NCI-H2171 (cell line): ENCODE measurements at regions not wholly inside any gene's neighbourhood (a gene's known extent, or its start where the extent isn't known, plus 50 kb on each side); places are given as distances from the start of the nearest gene placed in this dataset.
"Not testable (repeated sequence)": the region's sequence is repeated elsewhere in the genome, so short reads cannot be mapped to it uniquely, and the experiment has no call there.

Experiments used
- DNase-seq: peaks from one replicate; lab custom pipeline; 2025; lab: John Stamatoyannopoulos, UW

DNA sequence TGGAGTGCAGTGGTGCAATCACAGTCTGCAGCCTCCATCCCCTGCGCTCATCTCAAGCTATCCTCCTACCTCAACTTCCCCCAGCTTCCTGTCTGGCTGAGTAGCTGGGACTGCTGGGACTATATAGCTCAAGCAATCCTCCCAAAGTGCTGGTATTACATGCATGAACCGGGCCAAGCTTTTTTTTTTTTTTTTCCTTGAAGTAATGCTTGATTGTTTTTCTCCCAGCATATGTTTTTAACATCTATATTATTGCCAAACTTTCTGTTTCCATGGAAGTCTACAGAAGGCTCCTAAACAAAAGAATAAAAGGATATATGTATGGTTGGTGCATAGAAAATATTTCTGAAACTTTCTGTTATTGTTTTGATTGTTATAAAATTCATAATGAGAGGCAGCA is 853.6 kb downstream of the KCNA4 start:
- no peak for DNase-seq

GRCh38 chr11:29162491-29162890 is 854.3 kb downstream of the KCNA4 start:
- no peak for DNase-seq

- no peak for DNase-seq
Observed at GRCh38 chr11:29161191-29161590, 855.6 kb downstream of the KCNA4 start.

DNA sequence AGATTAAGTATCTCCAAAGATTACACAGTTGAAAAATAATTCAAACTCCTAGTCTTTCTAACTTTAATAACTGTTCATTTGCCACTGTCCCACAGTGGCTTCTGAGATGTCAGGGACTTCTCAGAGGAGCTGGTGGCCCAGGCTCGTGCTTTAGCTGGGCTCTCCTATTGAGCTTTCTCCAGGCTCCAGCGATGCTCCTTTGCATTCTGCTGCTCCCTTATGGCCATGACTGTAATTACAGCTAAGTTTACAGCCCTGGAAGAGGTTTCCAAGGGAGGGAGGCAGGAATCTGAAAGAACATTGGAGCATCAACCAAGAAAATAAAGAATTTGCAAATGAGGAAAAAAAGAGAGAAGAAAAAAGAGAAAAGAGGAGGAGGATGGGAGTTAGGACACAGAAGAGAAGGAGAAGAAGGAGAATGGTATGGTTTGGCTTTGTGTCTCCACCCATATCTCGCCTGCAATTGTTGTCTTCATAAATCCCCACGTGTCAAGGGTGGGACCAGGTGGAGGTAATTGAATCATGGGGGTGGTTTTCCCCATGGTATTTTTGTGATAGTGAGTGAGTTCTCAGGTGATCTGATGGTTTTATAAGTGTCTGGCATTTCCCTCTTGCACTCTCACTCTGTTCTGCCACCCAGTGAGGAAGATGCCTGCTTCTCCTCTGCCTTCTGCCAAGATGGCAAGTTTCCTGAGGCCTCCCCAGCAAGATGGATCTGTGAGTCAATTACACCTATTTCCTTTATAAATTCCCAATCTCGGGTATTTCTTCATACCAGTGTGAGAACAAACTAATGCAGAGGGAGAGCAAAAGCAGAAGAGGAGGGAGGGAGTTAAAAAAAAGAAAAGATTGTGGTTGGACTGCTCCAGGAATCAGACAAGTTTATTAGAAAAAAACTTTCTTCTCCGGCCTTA is 857.0 kb downstream of the KCNA4 start:
- DNase-seq, result peak; percentile 22

DNA sequence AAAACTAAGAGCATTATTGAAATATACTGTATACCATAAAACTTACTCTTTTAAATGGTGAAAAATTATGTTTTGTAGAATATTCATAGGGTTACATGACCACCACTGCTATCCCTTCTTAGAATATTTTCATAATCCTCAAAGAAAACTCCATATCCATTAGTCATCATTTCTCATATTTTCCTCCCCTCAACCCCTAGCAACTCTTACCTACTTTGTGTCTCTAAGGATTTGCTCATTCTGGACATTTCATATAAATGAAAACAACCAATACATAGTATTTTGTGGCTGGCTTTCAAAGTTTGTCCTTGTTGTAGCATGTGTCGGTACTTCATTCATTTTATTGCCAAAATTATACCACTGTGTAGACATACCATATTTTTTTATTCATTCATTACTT is 863.8 kb downstream of the KCNA4 start:
- DNase-seq, result no peak

- DNase-seq, result not testable (repeated sequence)
Observed at GRCh38 chr11:29142573-29142972, 874.3 kb downstream of the KCNA4 start.

- DNase-seq, result no peak
Observed at GRCh38 chr11:29135504-29135903, 881.3 kb downstream of the KCNA4 start.

DNA sequence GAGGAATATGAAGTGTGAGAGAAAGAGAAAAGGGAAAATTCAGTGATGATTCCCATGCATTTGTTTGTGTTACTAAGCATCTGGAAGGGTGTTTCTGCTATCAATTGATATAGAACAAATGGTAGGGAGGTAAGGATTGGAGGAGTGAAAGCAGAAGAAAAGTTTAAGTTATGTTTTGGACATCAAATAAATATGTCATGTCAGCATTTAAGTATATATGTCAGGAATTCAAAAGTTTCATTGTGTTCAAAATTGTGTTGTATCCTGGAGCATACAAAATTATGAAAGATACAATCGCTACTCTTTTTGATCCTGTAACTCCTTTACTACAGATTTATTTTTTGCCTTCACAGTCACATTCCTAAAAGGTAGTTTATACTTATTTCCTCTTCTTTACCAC is 885.8 kb downstream of the KCNA4 start:
- no peak for DNase-seq

DNA sequence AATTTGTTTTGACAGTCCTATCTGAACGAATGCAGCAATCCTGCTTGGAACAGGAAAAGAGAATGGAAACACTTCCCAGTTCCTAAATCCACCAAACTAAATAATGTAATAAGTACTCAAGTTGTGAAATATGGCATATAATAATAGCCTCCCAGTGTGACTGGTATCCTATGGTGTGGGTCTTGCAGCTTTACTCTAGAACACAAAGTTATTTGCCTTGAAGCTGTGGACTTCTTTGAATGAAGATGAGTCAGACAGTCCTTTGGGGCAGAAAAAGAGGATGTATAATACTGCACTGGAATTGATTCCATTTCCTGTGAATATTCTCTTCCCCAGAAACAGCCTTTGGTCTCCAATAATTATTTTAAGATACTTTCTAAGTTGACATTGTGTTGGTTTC is 887.0 kb downstream of the KCNA4 start:
- no peak for DNase-seq

DNA sequence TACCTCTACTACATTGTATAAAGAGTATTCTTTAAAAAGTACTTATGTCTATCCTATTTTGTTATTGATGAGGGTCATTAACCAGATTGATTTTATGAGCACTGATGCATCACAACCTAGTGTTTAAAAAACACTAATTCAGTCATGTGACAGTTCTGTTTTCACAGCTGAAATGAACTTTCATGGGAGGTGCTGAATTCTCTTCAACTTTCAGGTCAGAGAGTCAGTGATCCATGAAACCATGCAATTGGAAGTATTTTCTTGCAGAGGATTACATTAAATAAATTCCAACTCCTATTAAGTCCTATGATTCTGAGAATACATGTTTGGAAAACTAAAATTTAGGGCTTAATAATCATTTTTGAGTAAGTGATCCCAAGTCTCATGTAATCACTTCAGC is 889.4 kb downstream of the KCNA4 start:
- no peak for DNase-seq

DNA sequence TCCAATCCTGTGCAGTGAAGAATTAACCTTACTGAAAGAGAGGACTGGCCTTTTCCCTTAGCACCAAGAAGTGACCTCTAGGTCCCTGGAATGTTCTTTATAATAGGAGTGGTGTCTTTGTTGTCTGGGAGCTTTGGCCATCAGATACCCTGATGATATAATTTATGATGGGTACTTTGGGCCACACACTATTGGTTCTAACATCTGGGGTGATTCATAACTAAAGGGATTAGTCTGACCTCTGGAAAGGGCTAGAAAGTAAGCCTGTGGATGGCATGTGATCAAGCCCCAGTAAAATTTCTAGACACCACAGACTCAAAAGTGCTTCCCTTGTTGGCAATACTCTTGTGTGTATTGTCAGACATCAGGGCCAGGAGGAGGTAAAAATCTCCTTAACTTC is 891.2 kb downstream of the KCNA4 start:
- DNase-seq, result no peak

GRCh38 chr11:29124470-29124869 is 892.4 kb downstream of the KCNA4 start:
- no peak for DNase-seq

DNA sequence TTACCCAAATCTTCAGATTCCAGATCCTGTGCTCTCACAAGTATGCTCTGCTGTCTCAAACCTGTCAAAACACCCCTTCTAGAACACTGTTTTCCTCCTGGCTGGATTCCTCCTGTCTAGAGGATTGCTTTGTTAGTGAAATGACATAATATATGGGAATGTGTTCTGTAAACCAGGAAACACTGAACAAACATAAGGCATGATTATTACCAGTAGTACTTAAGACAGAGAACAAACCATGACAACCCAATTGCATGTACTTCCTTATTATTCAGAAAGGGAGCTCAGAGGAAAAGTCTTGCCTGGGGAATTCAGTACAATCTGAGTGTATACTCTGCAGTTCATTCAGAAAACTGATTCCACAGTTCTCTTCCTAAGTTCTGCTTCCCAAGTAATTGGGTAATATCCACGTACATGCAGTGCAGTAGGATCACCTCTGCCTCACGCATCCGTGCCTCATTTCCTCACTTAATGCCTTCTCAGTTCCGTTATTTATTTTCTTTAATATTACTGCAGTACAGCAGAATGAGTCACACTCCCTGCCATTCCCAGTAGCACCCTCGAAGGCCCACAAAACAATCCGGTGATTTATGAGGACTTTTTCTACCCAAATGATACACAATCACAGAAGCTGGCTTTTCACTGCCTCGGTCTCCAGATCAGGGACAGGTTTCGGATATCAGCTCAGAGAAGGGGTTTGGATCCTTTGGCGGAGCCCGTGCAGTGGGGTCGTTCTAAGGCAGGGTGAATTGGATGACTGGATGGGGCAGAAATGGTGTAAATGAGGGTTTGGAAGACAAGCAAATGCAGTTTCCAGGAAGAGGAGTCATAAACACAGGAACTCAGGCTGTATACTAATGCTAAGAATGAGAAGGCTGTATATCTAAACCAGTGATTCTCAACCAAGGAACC is 896.9 kb downstream of the KCNA4 start:
- no peak for DNase-seq

DNA sequence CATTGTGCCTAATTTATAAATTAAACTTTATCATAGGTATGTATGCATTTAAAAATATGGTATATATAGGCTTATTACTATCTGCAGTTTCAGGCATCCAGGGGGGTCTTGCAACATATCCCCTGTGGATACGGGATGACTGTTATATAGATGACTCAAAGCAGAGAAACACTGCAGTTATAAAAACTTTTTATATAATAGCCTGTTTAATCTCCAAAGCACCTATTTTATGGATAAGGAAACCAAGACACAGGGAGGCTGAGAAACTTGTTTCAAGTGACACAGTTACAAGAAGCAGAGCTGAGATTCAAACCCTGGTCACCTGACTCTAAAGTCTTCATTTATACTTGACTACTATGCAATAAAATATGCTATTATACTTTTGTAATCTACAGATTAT is 897.7 kb downstream of the KCNA4 start:
- no peak for DNase-seq

GRCh38 chr11:29100967-29101366 is 915.9 kb downstream of the KCNA4 start:
- DNase-seq, result no peak

DNA sequence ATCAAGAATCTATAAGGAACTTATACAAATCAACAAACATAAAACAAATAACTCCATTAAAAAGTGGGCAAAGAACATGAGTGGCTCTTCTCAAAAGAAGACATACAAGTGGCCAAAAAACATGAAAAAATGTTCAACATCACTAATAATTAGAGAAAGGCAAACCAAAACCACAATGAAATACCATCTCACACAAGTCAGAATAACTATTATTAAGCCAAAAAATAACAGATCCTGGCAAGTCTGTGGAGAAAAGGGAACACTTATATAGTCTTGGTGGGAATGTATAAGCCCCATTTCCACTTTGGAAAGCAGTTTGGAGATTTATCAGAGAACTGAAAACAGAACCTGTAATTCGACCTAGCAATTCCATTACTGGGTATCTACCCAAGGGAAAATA is 921.0 kb downstream of the KCNA4 start:
- DNase-seq, result no peak

DNA sequence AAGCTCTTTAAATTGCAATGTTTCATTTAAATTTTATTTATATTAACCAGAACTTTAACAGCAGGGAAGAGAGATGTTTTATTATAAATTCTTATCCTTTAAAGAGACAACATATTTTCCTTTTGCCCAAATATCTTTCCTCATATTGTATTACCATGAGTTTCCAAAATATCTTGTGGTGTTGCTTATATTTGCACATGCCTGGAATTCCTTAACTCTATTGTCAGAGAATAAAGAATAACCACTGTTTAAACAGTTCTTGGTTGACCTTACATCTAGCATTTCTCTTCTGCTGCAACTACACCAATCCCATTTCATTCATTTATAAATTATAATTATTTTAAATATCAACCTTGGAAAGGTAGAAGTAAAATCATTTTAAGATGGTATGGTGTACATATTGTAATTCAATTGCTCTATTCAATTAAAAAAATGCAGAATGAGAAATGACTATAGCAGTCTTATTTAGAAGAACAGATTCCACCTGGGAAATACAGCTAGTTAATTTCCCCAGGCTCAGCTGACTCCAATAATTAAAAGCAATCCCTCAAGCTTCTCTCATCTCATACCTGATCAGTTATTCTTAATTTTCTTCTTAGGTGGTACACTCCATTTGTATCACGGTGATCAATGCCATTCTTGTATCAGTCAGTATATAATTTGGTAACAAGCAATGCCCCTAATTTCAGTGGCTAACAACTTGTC is 923.3 kb downstream of the KCNA4 start:
- no peak for DNase-seq

DNA sequence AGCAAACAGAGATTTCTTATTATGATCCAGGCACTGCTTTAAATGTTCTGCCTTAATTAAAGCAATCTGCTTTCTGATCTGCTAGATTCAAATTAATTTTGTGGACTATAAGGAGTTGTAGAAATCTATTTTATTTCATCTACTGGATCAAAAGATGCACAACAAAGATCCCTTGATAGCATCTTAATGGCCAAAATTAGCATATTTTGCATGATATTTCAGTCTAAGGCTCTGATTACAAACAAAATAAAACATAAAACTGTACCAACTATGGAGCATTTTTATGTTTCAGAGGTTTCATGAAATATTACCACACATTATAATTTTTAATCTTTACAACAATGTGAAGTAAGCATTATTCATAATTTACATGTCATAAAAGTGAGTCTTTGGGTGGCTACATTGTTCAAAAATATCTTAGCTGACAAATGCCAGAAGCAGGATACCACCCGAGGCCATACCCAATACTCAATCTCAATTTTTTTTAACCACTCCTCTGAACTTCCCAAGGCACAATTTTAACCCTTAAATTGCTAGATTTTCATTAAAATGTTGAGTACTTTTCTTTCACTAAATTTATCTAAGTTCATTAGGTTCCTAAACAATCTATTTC is 929.5 kb downstream of the KCNA4 start:
- no peak for DNase-seq

DNA sequence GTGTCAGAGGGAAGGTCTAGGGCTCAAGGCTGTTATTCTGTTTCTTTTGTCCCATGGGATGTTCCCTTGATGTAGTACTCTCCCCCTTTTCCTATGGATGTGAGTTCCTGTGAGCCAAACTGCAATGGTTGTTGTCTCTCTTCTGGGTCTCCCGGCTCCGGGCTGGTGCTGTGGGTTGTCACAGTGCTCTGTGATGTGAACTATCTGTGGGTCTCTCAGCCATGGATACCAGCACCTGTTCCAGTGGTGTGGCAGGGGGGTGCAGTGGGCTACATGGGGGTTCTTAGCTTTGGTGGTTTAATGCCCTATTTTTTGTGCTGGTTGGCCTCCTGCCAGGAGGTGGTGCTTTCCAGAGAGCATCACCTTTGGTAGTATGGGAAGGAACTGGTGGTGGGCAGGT is 941.1 kb downstream of the KCNA4 start:
- DNase-seq, result no peak

- no peak for DNase-seq
Observed at GRCh38 chr11:29063630-29064361, 953.0 kb downstream of the KCNA4 start.

GRCh38 chr11:29061452-29061851 is 953.3 kb downstream of the METTL15 start:
- no peak for DNase-seq
